Endothelial cell (in vitro differentiated cells): ENCODE measurements at regions not wholly inside any gene's neighbourhood (a gene's known extent, or its start where the extent isn't known, plus 50 kb on each side); places are given as distances from the start of the nearest gene placed in this dataset.

Experiments
- DNase-seq: peaks from one replicate; pipeline ENCODE4 v3.0.0; 2021; ENCODE audit warnings: low spot score
- H3K27ac Mint-ChIP-seq: one replicate; pipeline ENCODE4 v1.8.0; 2021; ENCODE audit warnings: mixed read lengths, inconsistent platforms; ENCODE audit not compliant: unreplicated experiment
- H3K27me3 Mint-ChIP-seq: one replicate; pipeline ENCODE4 v1.8.0; 2021; ENCODE audit warnings: mild to moderate bottlenecking, moderate library complexity, mixed read lengths, inconsistent platforms; ENCODE audit not compliant: unreplicated experiment
- H3K36me3 Mint-ChIP-seq: one replicate; pipeline ENCODE4 v1.8.0; 2021; ENCODE audit warnings: mild to moderate bottlenecking, low read depth, mixed read lengths, inconsistent platforms; ENCODE audit not compliant: unreplicated experiment
- H3K4me1 Mint-ChIP-seq: one replicate; pipeline ENCODE4 v1.8.0; 2021; ENCODE audit warnings: mild to moderate bottlenecking, mixed read lengths, inconsistent platforms; ENCODE audit not compliant: unreplicated experiment
- H3K4me3 Mint-ChIP-seq: one replicate; pipeline ENCODE4 v1.8.0; 2021; ENCODE audit warnings: mild to moderate bottlenecking, mixed read lengths, inconsistent platforms; ENCODE audit not compliant: unreplicated experiment
- H3K9me3 Mint-ChIP-seq: one replicate; pipeline ENCODE4 v1.8.0; 2021; ENCODE audit warnings: mixed read lengths, inconsistent platforms; ENCODE audit not compliant: unreplicated experiment
- CTCF ChIP-seq: fragments of 200-600 bp; sonication (generic); IDR thresholded peaks from one replicate; pipeline ENCODE4 v1.5.0; 2021; ENCODE audit warnings: antibody characterized with exemption; ENCODE audit not compliant: unreplicated experiment

- Mint-ChIP-seq H3K4me3 (no peak overlapping the region), H3K36me3 (no peaks in the 10 kb centered on the region), H3K4me1 (no peaks in the 10 kb centered on the region), H3K27me3 (no peaks in the 10 kb centered on the region), H3K27ac (no peak overlapping the region), H3K9me3 (no peaks in the 10 kb centered on the region)
- DNase-seq = no peak
- TF ChIP-seq CTCF = no peak
Observed at GRCh38 chr1:95635811-95636210, 401.8 kb downstream of the RWDD3 start.

GRCh38 chr1:95636897-95637296 is 402.9 kb downstream of the RWDD3 start:
- no peak for TF ChIP-seq CTCF
- DNase-seq = no peak
- H3K27me3 Mint-ChIP-seq = no peaks in the 10 kb centered on the region
- H3K4me1 Mint-ChIP-seq = no peaks in the 10 kb centered on the region
- H3K9me3 Mint-ChIP-seq = no peaks in the 10 kb centered on the region
- no peak overlapping the region for H3K4me3 Mint-ChIP-seq
- no peak overlapping the region for H3K27ac Mint-ChIP-seq
- no peaks in the 10 kb centered on the region for H3K36me3 Mint-ChIP-seq

GRCh38 chr1:95640746-95641145 is 406.7 kb downstream of the RWDD3 start:
- no peaks in the 10 kb centered on the region for H3K4me1 Mint-ChIP-seq

GRCh38 chr1:95641386-95641785 is 407.4 kb downstream of the RWDD3 start:
- DNase-seq = no peak
- H3K36me3 Mint-ChIP-seq = peaks cover 6% of the 10 kb centered on the region
- peaks cover 1% of the 10 kb centered on the region for H3K27me3 Mint-ChIP-seq
- no peaks in the 10 kb centered on the region for H3K4me1 Mint-ChIP-seq
- no peaks in the 10 kb centered on the region for H3K9me3 Mint-ChIP-seq
- no peak for TF ChIP-seq CTCF
- H3K27ac Mint-ChIP-seq = no peak overlapping the region
- H3K4me3 Mint-ChIP-seq = no peak overlapping the region

More at GRCh38 chr1:95640746-95641145, 406.7 kb downstream of the RWDD3 start:
- no peak for DNase-seq
- H3K4me3 Mint-ChIP-seq = no peak overlapping the region
- H3K9me3 Mint-ChIP-seq = no peaks in the 10 kb centered on the region
- H3K27me3 Mint-ChIP-seq = peaks cover 1% of the 10 kb centered on the region
- no peak for TF ChIP-seq CTCF
- peaks cover 6% of the 10 kb centered on the region for H3K36me3 Mint-ChIP-seq
- H3K27ac Mint-ChIP-seq = no peak overlapping the region

GRCh38 chr1:95642035-95642434 is 408.0 kb downstream of the RWDD3 start:
- TF ChIP-seq CTCF = no peak
- no peak for DNase-seq
- no peaks in the 10 kb centered on the region for H3K4me1 Mint-ChIP-seq
- H3K9me3 Mint-ChIP-seq = no peaks in the 10 kb centered on the region
- H3K27me3 Mint-ChIP-seq = peaks cover 1% of the 10 kb centered on the region
- H3K4me3 Mint-ChIP-seq = no peak overlapping the region
- no peak overlapping the region for H3K27ac Mint-ChIP-seq
- H3K36me3 Mint-ChIP-seq = peaks cover 6% of the 10 kb centered on the region
